CD14-positive monocyte (primary cell): ENCODE measurements at regions not wholly inside any gene's neighbourhood (a gene's known extent, or its start where the extent isn't known, plus 50 kb on each side); places are given as distances from the start of the nearest gene placed in this dataset.
"Not testable (repeated sequence)": the region's sequence is repeated elsewhere in the genome, so short reads cannot be mapped to it uniquely, and the experiment has no call there.

Experiments
- DNase-seq, 3 donors: peaks; one replicate each; pipeline ENCODE4 v3.0.0-alpha.2; 2011 to 2022
- H2AFZ ChIP-seq: 2 replicates; pipeline ENCODE4 v1.6.0; 2012; ENCODE audit warnings: mild to moderate bottlenecking, low read depth, low read length, inconsistent platforms; ENCODE audit not compliant: insufficient read depth, poor library complexity, severe bottlenecking
- H3K27ac ChIP-seq, 2 donors: 1 replicate in 1 of 2; 2 replicates in 1 of 2; pipeline ENCODE4 v1.5.1; 2012 to 2013; ENCODE audit warnings: low read length in 2 of 2, control low read depth in 1 of 2, inconsistent platforms in 1 of 2, low read depth in 1 of 2, mild to moderate bottlenecking in 1 of 2
- H3K27me3 ChIP-seq, 2 donors: one replicate each; pipeline versions ENCODE4 v1.6.0 to v1.6.1; 2011 to 2013; ENCODE audit warnings: low read length in 2 of 2; ENCODE audit not compliant: control insufficient read depth in 2 of 2, insufficient read depth in 2 of 2
- H3K36me3 ChIP-seq, 2 donors: replicated peaks in 1 of 2; 1 replicate in 1 of 2; 2 replicates in 1 of 2; pipeline versions ENCODE4 v1.5.1 to v1.6.1; 2012 to 2013; ENCODE audit warnings: low read length in 2 of 2, control low read depth in 1 of 2, inconsistent platforms in 1 of 2, mild to moderate bottlenecking in 1 of 2; ENCODE audit not compliant: insufficient read depth in 2 of 2, control insufficient read depth in 1 of 2
- H3K4me1 ChIP-seq, 2 donors: 1 replicate in 1 of 2; 2 replicates in 1 of 2; pipeline versions ENCODE4 v1.5.1 to v1.6.1; 2012 to 2013; ENCODE audit warnings: low read length in 2 of 2, control low read depth in 1 of 2, inconsistent platforms in 1 of 2, mild to moderate bottlenecking in 1 of 2, moderate library complexity in 1 of 2; ENCODE audit not compliant: insufficient read depth in 2 of 2, control insufficient read depth in 1 of 2
- H3K4me2 ChIP-seq: replicated peaks from 2 replicates; pipeline ENCODE3; 2012; ENCODE audit warnings: low read length, moderate library complexity, mild to moderate bottlenecking; ENCODE audit not compliant: poor library complexity, severe bottlenecking; ENCODE audit errors: extremely low read depth
- H3K4me3 ChIP-seq, 3 experiments: fragments of 200-600 bp in 1 of 3; sonication (generic) in 1 of 3; replicated peaks in 1 of 3; 1 replicate in 2 of 3; 2 replicates in 1 of 3; pipeline ENCODE4 v1.5.1; 2011 to 2013; ENCODE audit warnings: low read length in 3 of 3, mild to moderate bottlenecking in 3 of 3, control low read depth in 2 of 3, low read depth in 2 of 3, inconsistent platforms in 1 of 3, moderate library complexity in 1 of 3
- H3K79me2 ChIP-seq: 2 replicates; pipeline ENCODE4 v1.6.0; 2012; ENCODE audit warnings: mild to moderate bottlenecking, control low read depth, inconsistent platforms, low read length, moderate library complexity; ENCODE audit not compliant: insufficient read depth
- H3K9ac ChIP-seq: 2 replicates; pipeline ENCODE4 v1.6.0; 2017; ENCODE audit warnings: low read length, mild to moderate bottlenecking; ENCODE audit not compliant: insufficient read depth, poor library complexity, severe bottlenecking
- H3K9me3 ChIP-seq, 2 donors: replicated peaks in 1 of 2; 1 replicate in 1 of 2; 2 replicates in 1 of 2; pipeline versions ENCODE4 v1.5.1 to v1.6.1; 2012 to 2013; ENCODE audit warnings: low read length in 2 of 2, control low read depth in 1 of 2; ENCODE audit not compliant: control insufficient read depth in 1 of 2, insufficient read depth in 1 of 2
- H4K20me1 ChIP-seq: 2 replicates; pipeline ENCODE4 v1.6.0; 2012; ENCODE audit warnings: mild to moderate bottlenecking, low read length, control low read depth, moderate library complexity; ENCODE audit not compliant: insufficient read depth
- H3K27ac Mint-ChIP-seq, 7 donors: one replicate each; pipeline ENCODE4 v1.8.0; 2020; ENCODE audit warnings: mild to moderate bottlenecking in 7 of 7, mixed read lengths in 7 of 7, moderate library complexity in 6 of 7, inconsistent platforms in 2 of 7
- H3K27me3 Mint-ChIP-seq, 3 donors: one replicate each; pipeline ENCODE4 v1.8.0; 2021 to 2022; ENCODE audit warnings: low read depth in 3 of 3, mild to moderate bottlenecking in 3 of 3, mixed read lengths in 3 of 3, moderate library complexity in 3 of 3, inconsistent platforms in 1 of 3
- H3K36me3 Mint-ChIP-seq, 2 donors: one replicate each; pipeline ENCODE4 v1.8.0; 2020; ENCODE audit warnings: mixed read lengths in 2 of 2, inconsistent platforms in 1 of 2, mild to moderate bottlenecking in 1 of 2
- H3K4me1 Mint-ChIP-seq: one replicate; pipeline ENCODE4 v1.8.0; 2020; ENCODE audit warnings: mild to moderate bottlenecking, mixed read lengths
- H3K4me3 Mint-ChIP-seq, 2 donors: one replicate each; pipeline ENCODE4 v1.8.0; 2020; ENCODE audit warnings: mild to moderate bottlenecking in 2 of 2, mixed read lengths in 2 of 2, moderate library complexity in 1 of 2
- H3K9me3 Mint-ChIP-seq, 7 donors: one replicate each; pipeline ENCODE4 v1.8.0; 2020 to 2022; ENCODE audit warnings: mixed read lengths in 7 of 7, mild to moderate bottlenecking in 6 of 7, moderate library complexity in 6 of 7, inconsistent platforms in 2 of 7
- CTCF ChIP-seq: fragments of 200-600 bp; IDR thresholded peaks from one replicate; pipeline ENCODE4 v1.8.0; 2022; ENCODE audit warnings: antibody characterized with exemption, mild to moderate bottlenecking
- WGBS: methylation state at CpG from one replicate; pipeline ENCODE4 v1.1.5; 2013; ENCODE audit warnings: missing lambda C conversion rate; ENCODE audit not compliant: insufficient coverage; 5-methylcytosine and 5-hydroxymethylcytosine counted together
- intact Hi-C, 2 donors: fragments of 100-400 bp; cut with micrococcal nuclease; formaldehyde crosslinking; loops; one replicate each; pipeline versions ENCODE4 v1.15.0 to v1.15.1; 2023

- Mint-ChIP-seq H3K27me3 (peaks cover 0 to 3% (median 0%) of the 10 kb centered on the region in 3 donors), H3K4me1 (no peaks in the 10 kb centered on the region), H3K27ac (no peak overlapping the region), H3K36me3 (no peaks in the 10 kb centered on the region), H3K4me3 (no peak overlapping the region), H3K9me3 (peaks cover 3 to 21% (median 12%) of the 10 kb centered on the region in 7 donors)
- H3K4me3 ChIP-seq = no peak overlapping the region
- no peaks in the 10 kb centered on the region for H3K36me3 ChIP-seq
- H3K27ac ChIP-seq = no peak overlapping the region
- H3K9me3 ChIP-seq = peaks cover 12 to 24% of the 10 kb centered on the region in 2 donors
- no peak overlapping the region for H2AFZ ChIP-seq
- H3K4me1 ChIP-seq = no peaks in the 10 kb centered on the region
- H3K79me2 ChIP-seq = no peaks in the 10 kb centered on the region
- H4K20me1 ChIP-seq = no peaks in the 10 kb centered on the region
- no peak overlapping the region for H3K4me2 ChIP-seq
- H3K27me3 ChIP-seq = no peaks in the 10 kb centered on the region
- H3K9ac ChIP-seq = no peak overlapping the region
- no peak for DNase-seq
- no peak for TF ChIP-seq CTCF
- intact Hi-C loops = no loop called here
Measured at GRCh38 chr6:69465866-69466265, 330.9 kb downstream of the LMBRD1 start.

- H3K4me1 Mint-ChIP-seq = no peaks in the 10 kb centered on the region
- H3K9me3 Mint-ChIP-seq = peaks cover 0 to 17% (median 3%) of the 10 kb centered on the region in 7 donors
- no peak overlapping the region for H3K4me3 ChIP-seq
- H3K36me3 ChIP-seq = no peaks in the 10 kb centered on the region
- no peak overlapping the region for H3K27ac ChIP-seq
- no peaks in the 10 kb centered on the region for H4K20me1 ChIP-seq
- H3K27ac Mint-ChIP-seq = no peak overlapping the region
- H3K4me3 Mint-ChIP-seq = no peak overlapping the region
- peaks cover 0 to 3% (median 0%) of the 10 kb centered on the region in 3 donors for H3K27me3 Mint-ChIP-seq
- H3K4me2 ChIP-seq = no peak overlapping the region
- intact Hi-C loops = no loop called here
- no peaks in the 10 kb centered on the region for H3K27me3 ChIP-seq
- no peaks in the 10 kb centered on the region for H3K36me3 Mint-ChIP-seq
- DNase-seq = no peak
- H2AFZ ChIP-seq = no peak overlapping the region
- TF ChIP-seq CTCF = no peak
- H3K4me1 ChIP-seq = no peaks in the 10 kb centered on the region
- H3K9ac ChIP-seq = no peak overlapping the region
- H3K79me2 ChIP-seq = no peaks in the 10 kb centered on the region
- H3K9me3 ChIP-seq = peaks cover 11% of the 10 kb centered on the region in 2 donors
- 75% methylated on average over 1 of the region's 3 CpGs for WGBS
Measured at GRCh38 chr6:69456086-69456485, 340.7 kb downstream of the LMBRD1 start.

GRCh38 chr6:69454619-69455018, 342.2 kb downstream of the LMBRD1 start:
- H2AFZ ChIP-seq, H3K4me2 ChIP-seq, intact Hi-C loops, H3K4me3 Mint-ChIP-seq, DNase-seq, H4K20me1 ChIP-seq, H3K27ac Mint-ChIP-seq, H3K4me3 ChIP-seq, H3K9ac ChIP-seq, H3K4me1 ChIP-seq, H3K79me2 ChIP-seq, H3K27me3 Mint-ChIP-seq, H3K4me1 Mint-ChIP-seq, H3K36me3 ChIP-seq, H3K27me3 ChIP-seq, H3K27ac ChIP-seq, H3K36me3 Mint-ChIP-seq: not testable (repeated sequence)
- no CpG with 5 or more reads among the region's 2 CpGs for WGBS
- peaks cover 16 to 24% of the 10 kb centered on the region in 2 donors for H3K9me3 ChIP-seq
- H3K9me3 Mint-ChIP-seq = peaks cover 2 to 30% (median 4%) of the 10 kb centered on the region in 7 donors
